ENCODE measurements at regions not wholly inside any gene's neighbourhood (a gene's known extent, or its start where the extent isn't known, plus 50 kb on each side); places are given as distances from the start of the nearest gene placed in this dataset.
"Not testable (repeated sequence)": the region's sequence is repeated elsewhere in the genome, so short reads cannot be mapped to it uniquely, and the experiment has no call there.

GRCh38 chr20:30811885-30812671 lies 445.4 kb upstream of the DEFB115 start:
- peaks cover 21% of the 10 kb centered on the region for H3K27me3 ChIP-seq
- TF ChIP-seq CTCF (IDR thresholded peaks at IDR 0.05), result no peak
- H3K4me1 ChIP-seq (ENCODE audit: control insufficient read depth in 1 of 2, insufficient read depth in 1 of 2, low read depth in 1 of 2, low read length in 1 of 2), result no peaks in the 10 kb centered on the region
- H3K27ac ChIP-seq, result no peak overlapping the region
- peak overlapping the region in 1 of 2 experiments; percentile 40 for H3K4me3 ChIP-seq (ENCODE audit: low read depth in 1 of 2, low read length in 1 of 2)
- no peaks in the 10 kb centered on the region for H3K36me3 ChIP-seq
- no peaks in the 10 kb centered on the region for H3K9me3 ChIP-seq

- H3K27me3 ChIP-seq, result peaks cover 21% of the 10 kb centered on the region
- no peaks in the 10 kb centered on the region for H3K4me1 ChIP-seq (ENCODE audit: control insufficient read depth in 1 of 2, insufficient read depth in 1 of 2, low read depth in 1 of 2, low read length in 1 of 2)
- H3K9me3 ChIP-seq, result no peaks in the 10 kb centered on the region
- H3K27ac ChIP-seq, result no peak overlapping the region
- H3K4me3 ChIP-seq (ENCODE audit: low read depth in 1 of 2, low read length in 1 of 2), result no peak overlapping the region
- no peaks in the 10 kb centered on the region for H3K36me3 ChIP-seq
- TF ChIP-seq CTCF (IDR thresholded peaks at IDR 0.05), result no peak
These were observed 444.6 kb upstream of the DEFB115 start for GRCh38 chr20:30812739-30813411.

GRCh38 chr20:30813412-30814311 lies 443.8 kb upstream of the DEFB115 start:
- not testable (repeated sequence) for H3K36me3 ChIP-seq; H3K27ac ChIP-seq; H3K4me3 ChIP-seq (ENCODE audit: low read depth in 1 of 2, low read length in 1 of 2); H3K4me1 ChIP-seq (ENCODE audit: control insufficient read depth in 1 of 2, insufficient read depth in 1 of 2, low read depth in 1 of 2, low read length in 1 of 2); H3K9me3 ChIP-seq
- H3K27me3 ChIP-seq, result peaks cover 21% of the 10 kb centered on the region

GRCh38 chr20:30814312-30814639 lies 443.2 kb upstream of the DEFB115 start:
- H3K27ac ChIP-seq; H3K9me3 ChIP-seq; H3K4me1 ChIP-seq (ENCODE audit: control insufficient read depth in 1 of 2, insufficient read depth in 1 of 2, low read depth in 1 of 2, low read length in 1 of 2); H3K4me3 ChIP-seq (ENCODE audit: low read depth in 1 of 2, low read length in 1 of 2); H3K36me3 ChIP-seq: not testable (repeated sequence)
- H3K27me3 ChIP-seq, result peaks cover 21% of the 10 kb centered on the region

GRCh38 chr20:30815027-30815576 lies 442.4 kb upstream of the DEFB115 start:
- H3K9me3 ChIP-seq; H3K4me1 ChIP-seq (ENCODE audit: control insufficient read depth in 1 of 2, insufficient read depth in 1 of 2, low read depth in 1 of 2, low read length in 1 of 2); H3K4me3 ChIP-seq (ENCODE audit: low read depth in 1 of 2, low read length in 1 of 2); H3K36me3 ChIP-seq; H3K27ac ChIP-seq: not testable (repeated sequence)
- H3K27me3 ChIP-seq, result peaks cover 21% of the 10 kb centered on the region

- H3K27me3 ChIP-seq, result peaks cover 21% of the 10 kb centered on the region
- no peaks in the 10 kb centered on the region for H3K4me1 ChIP-seq (ENCODE audit: control insufficient read depth in 1 of 2, insufficient read depth in 1 of 2, low read depth in 1 of 2, low read length in 1 of 2)
- no peaks in the 10 kb centered on the region for H3K36me3 ChIP-seq
- no peak overlapping the region for H3K27ac ChIP-seq
- H3K9me3 ChIP-seq, result peaks cover 4% of the 10 kb centered on the region
- H3K4me3 ChIP-seq (ENCODE audit: low read depth in 1 of 2, low read length in 1 of 2), result no peak overlapping the region
- no peak for TF ChIP-seq CTCF (IDR thresholded peaks at IDR 0.05)
These were observed 441.8 kb upstream of the DEFB115 start for GRCh38 chr20:30815577-30816181.
